Stimulated activated CD4-positive, alpha-beta T cell treated with anti-CD3 and anti-CD28 coated beads, Interleukin-12 subunit alpha, Interleukin-12 subunit beta, amount 100 ng/mL, for 4 hours (primary cell): ENCODE measurements at regions not wholly inside any gene's neighbourhood (a gene's known extent, or its start where the extent isn't known, plus 50 kb on each side); places are given as distances from the start of the nearest gene placed in this dataset.
"Not testable (repeated sequence)": the region's sequence is repeated elsewhere in the genome, so short reads cannot be mapped to it uniquely, and the experiment has no call there.

Source experiments
- DNase-seq: peaks from one replicate; pipeline ENCODE4 v3.0.0-alpha.2; 2020

GRCh38 chr11:37841016-37841415, 1243.0 kb upstream of the RAG2 start:
- no peak for DNase-seq

GRCh38 chr11:37840345-37840744, 1242.3 kb upstream of the RAG2 start:
- DNase-seq = not testable (repeated sequence)

- DNase-seq = no peak
Measured at GRCh38 chr11:37830529-37830928, 1232.5 kb upstream of the RAG2 start.

- no peak for DNase-seq
Measured at GRCh38 chr11:37817727-37818270, 1219.8 kb upstream of the RAG2 start.

- no peak for DNase-seq
Measured at GRCh38 chr11:37812281-37812880, 1214.3 kb upstream of the RAG2 start.

GRCh38 chr11:37811349-37811748, 1213.3 kb upstream of the RAG2 start:
- DNase-seq = no peak

- no peak for DNase-seq
Measured at GRCh38 chr11:37804666-37805065, 1206.6 kb upstream of the RAG2 start.

GRCh38 chr11:37788141-37788877, 1190.3 kb upstream of the RAG2 start:
- DNase-seq = no peak

GRCh38 chr11:37786214-37786755, 1188.2 kb upstream of the RAG2 start:
- no peak for DNase-seq

- DNase-seq = no peak
Measured at GRCh38 chr11:37774441-37774840, 1176.4 kb upstream of the RAG2 start.

GRCh38 chr11:37770145-37770544, 1172.1 kb upstream of the RAG2 start:
- DNase-seq = no peak

- no peak for DNase-seq
Measured at GRCh38 chr11:37762079-37762478, 1164.0 kb upstream of the RAG2 start.

GRCh38 chr11:37755521-37755920, 1157.5 kb upstream of the RAG2 start:
- no peak for DNase-seq

- DNase-seq = no peak
Measured at GRCh38 chr11:37748641-37749040, 1150.6 kb upstream of the RAG2 start.

- DNase-seq = no peak
Measured at GRCh38 chr11:37747121-37747520, 1149.1 kb upstream of the RAG2 start.

- no peak for DNase-seq
Measured at GRCh38 chr11:37727371-37727770, 1129.3 kb upstream of the RAG2 start.

- DNase-seq = no peak
Measured at GRCh38 chr11:37724315-37724714, 1126.3 kb upstream of the RAG2 start.

- no peak for DNase-seq
Measured at GRCh38 chr11:37721485-37721884, 1123.4 kb upstream of the RAG2 start.

GRCh38 chr11:37718431-37718999, 1120.5 kb upstream of the RAG2 start:
- DNase-seq = no peak

GRCh38 chr11:37712251-37712650, 1114.2 kb upstream of the RAG2 start:
- DNase-seq = no peak

- DNase-seq = no peak
Measured at GRCh38 chr11:37710031-37710430, 1112.0 kb upstream of the RAG2 start.

GRCh38 chr11:37704791-37705190, 1106.8 kb upstream of the RAG2 start:
- no peak for DNase-seq

GRCh38 chr11:37699644-37700043, 1101.6 kb upstream of the RAG2 start:
- no peak for DNase-seq

GRCh38 chr11:37695283-37695682, 1097.2 kb upstream of the RAG2 start:
- no peak for DNase-seq
